ENCODE measurements at regions not wholly inside any gene's neighbourhood (a gene's known extent, or its start where the extent isn't known, plus 50 kb on each side); places are given as distances from the start of the nearest gene placed in this dataset.

GRCh38 chr13:106232681-106233080 lies 302.8 kb downstream of the EFNB2 start:
- no peak for DNase-seq

DNA sequence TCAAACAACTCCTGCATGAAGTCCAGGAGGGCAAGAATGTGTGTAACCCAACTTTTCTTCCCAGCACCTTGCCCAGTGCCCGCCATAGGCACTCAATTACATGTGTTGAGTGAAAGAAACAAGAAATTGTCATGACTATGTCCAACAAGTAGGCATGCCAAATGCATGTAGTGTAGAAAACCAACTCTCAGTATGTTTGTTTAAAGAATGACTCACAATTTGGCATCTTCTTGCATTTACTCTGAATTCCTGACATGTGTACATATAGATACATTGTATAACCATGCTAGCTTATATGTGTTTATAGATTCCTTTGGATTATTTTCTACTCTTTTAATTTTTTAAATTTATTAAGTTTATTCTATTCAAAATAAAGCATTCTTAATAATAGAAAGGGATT lies 305.0 kb downstream of the EFNB2 start:
- DNase-seq: no peak

- DNase-seq: no peak
These were observed 310.3 kb downstream of the EFNB2 start for GRCh38 chr13:106225126-106225525.

- no peak for DNase-seq
These were observed 315.3 kb downstream of the EFNB2 start for GRCh38 chr13:106220211-106220610.

DNA sequence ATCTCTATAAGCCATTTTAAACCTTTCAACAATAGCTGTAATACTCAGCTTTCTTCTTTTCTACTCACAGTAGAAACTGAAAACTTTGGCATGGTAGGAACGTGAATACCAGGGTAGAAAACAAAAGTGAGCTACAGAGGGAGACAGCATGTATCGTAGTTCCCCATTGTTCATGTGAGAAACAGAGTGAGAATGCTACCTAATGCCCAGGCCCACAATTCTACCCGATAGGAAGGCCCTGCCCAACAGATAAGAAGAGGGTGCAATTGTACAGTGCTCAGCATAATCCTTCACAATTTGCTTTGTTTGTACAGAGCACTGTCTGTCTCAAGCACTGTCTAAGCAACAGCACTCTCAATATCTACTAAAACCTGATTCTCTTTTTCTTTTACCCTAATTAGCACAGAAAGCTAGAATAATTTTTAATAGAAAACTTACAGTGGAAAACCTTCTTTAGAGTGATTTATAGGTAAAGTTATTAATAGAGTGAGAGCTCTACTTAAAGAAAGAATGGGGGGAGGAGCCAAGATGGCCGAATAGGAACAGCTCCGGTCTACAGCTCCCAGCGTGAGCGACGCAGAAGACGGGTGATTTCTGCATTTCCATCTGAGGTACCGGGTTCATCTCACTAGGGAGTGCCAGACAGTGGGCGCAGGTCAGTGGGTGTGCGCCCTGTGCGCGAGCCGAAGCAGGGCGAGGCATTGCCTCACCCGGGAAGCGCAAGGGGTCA lies 322.3 kb downstream of the EFNB2 start:
- no peak for DNase-seq

DNA sequence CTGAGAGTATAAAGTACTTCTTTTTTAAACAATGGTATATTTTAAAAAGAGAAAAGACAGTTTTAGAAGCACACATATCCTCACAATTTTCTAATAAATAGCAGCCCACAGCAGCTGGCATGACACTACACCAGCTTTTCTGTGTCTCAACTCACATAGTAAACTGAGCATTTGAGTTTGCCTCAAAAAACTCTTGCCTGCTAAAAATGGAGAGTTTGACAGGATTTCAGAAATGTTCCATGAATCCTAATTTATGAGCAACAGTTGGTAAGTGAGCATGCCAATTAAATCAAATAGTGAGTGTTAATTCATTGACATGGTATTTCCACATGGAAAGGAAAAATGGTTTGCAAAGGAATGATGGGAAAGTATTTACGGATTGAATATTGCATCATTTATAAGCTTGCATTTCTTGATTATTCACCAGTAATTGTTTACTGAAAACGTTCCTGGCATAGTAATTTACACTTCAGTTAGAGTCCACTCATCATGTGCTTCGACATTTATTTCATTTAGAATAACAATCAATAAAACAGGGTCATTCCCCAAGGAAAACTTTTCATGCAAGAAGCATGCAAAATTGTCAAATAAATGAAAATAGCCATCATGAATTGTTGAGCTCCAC lies 323.0 kb downstream of the EFNB2 start:
- no peak for DNase-seq

DNA sequence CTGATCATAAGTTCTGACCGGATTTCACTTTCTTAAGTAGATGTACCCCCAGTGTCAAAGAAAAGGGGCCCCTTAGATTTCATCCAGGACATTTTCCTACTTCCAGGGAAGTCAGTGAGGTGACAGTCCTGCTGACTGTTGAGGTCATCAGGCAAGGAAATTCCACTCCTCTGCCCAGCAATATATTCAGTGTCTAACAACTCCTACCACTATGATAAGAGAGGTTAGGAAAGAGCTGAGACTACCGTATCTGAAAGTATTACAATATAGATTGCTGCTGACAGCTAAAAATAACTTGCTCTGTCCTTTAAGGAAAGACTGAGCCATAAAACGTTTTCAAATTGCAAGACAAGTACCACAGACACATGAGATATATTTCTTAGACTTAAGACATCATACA lies 325.1 kb downstream of the EFNB2 start:
- no peak for DNase-seq

- DNase-seq: no peak
These were observed 329.6 kb downstream of the EFNB2 start for GRCh38 chr13:106205871-106206270.

DNA sequence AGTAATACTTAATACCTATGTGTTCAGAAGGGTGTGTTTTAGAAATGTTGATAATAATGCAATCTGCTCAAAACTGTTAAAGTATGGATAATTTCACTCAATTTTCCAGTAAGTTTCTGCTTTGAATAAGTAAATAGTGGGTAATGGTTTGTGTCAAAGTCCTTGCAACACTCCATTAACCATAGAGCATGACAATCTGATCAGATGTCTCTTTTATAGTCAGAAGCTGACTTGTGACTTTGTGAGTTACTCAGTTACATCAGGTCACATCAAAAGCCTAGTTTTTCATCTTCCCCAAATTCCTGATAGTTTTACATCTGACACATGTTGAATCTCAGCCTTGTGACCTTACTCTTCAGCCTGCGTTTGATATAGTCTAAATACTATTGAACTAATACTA lies 338.0 kb downstream of the EFNB2 start:
- no peak for DNase-seq

- no peak for DNase-seq
These were observed 347.9 kb downstream of the EFNB2 start for GRCh38 chr13:106187501-106188095.

DNA sequence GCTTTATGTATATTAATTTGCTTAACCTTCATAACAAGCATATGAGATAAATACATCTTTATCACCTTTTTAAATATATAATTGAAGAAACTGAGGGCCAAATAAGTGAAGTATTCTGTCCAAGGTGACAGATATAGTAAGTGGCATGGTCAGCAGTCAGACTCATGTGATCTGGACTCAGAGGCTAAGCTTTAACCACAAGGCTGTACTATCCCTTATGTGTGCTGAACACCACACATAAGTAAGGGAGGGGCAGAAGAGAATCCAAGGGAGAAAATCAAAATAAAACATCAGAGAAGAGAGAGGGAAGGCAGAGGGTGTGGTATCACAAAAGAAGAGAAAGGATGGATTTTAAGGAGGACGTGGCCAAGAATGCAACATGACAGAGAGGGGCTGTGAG lies 348.4 kb downstream of the EFNB2 start:
- no peak for DNase-seq

GRCh38 chr13:106186366-106187030 lies 349.0 kb downstream of the EFNB2 start:
- DNase-seq: no peak

GRCh38 chr13:106184790-106185189 lies 350.7 kb downstream of the EFNB2 start:
- no peak for DNase-seq

DNA sequence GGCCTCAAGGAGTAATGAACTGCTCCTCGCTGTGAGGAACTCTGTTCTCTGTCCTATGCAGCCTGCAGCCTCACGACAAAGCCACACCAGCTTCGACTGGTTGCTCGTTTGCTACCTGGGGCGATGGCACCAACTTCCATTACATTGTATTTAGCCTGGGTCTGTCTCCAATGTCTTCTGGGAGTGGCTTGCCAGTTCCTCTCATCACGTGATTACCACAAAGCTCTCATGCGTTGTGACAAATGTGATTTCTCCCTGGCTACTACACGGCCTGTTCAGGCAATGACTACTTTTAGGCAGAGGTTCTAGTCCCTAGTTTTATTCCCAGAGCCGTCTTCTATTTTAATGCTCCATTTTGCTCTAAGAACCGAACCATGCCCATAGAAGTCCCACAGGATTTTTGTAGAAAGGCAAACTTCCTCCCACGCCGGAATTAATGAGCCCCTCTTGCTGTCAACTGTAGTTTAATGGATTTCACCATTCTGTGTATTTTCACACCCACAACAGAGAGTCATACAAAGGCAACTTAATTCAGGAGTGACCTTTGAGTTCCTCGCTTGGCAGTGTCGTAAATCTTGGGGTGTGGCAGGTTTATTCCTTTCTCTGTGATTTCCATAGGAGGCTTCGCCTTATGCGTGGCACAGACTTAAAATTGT lies 351.9 kb downstream of the EFNB2 start:
- peak; percentile 3 for DNase-seq

DNA sequence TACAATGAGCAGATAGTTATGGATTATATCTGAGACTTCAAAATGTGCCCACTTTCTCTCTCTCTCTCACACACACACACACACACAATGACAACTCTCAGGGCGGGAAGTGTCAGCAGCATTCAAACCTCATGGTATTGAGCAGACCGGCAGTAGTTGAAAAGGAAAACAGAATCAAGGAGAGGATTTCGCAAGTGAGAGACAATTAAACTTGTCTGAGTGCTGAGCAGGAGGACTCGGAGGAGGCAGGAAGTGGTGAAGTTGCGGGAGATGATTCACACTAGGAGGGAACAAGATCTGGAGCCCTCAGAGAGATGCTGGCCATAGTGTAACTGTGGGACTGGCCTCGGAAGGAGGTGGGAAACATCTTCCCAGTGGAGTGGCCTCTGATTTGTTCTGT lies 353.1 kb downstream of the EFNB2 start:
- no peak for DNase-seq

- no peak for DNase-seq
These were observed 356.6 kb downstream of the EFNB2 start for GRCh38 chr13:106178816-106179215.

GRCh38 chr13:106177146-106177545 lies 358.3 kb downstream of the EFNB2 start:
- no peak for DNase-seq

DNA sequence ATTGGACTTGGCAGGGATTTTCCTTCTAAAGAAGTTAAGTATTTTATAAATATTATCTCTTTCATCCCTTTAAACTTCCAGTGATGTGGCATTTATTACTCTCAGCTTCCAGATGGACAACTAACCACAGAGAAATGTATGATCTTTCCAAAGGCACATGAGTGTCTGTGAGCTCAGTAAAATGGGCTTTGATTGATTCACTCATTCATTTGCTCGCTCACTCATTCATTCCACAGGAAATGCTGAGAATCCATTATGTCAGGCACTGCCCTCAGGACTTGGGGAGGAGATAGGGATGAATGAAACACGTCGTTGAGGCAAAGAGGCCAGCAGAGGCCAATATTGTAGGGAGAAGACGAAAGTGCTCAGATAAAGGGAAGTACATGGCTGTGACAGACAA lies 359.3 kb downstream of the EFNB2 start:
- no peak for DNase-seq

GRCh38 chr13:106173891-106174610 lies 361.4 kb downstream of the EFNB2 start:
- DNase-seq: no peak

GRCh38 chr13:106173346-106173745 lies 362.1 kb downstream of the EFNB2 start:
- no peak for DNase-seq

DNA sequence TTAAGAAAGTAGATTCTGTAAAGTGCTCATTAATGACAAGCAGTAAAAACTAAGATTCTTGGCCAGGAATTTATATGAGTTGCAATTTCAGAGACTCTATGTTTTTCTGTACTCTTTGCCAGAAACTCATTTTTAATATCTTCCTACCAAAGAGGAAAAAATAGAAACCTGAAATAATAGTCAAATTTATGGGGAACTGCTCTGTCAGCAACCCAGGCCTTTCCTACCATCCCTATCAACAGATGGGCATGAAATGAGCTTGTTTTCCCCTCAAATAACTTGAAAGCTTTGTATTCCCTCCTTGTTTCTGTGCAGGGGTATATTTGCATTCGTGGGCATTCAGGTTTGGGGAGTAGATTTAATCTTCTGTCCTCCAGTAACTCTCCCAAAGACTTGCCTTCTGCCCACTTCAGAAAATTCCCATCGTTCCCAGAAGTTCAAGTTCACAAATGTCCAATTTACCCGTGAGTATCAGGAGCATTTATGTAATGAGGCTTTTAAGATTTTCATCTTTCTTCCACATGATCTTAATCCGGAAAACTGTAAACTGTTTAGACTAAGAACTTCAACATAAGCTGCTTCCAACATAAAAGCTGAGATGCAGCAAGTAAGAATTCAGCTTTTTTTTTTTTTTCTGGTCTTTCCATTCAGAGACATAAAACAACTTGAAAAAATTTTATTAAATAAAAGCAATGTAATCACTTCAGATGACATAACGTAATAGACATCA lies 363.1 kb downstream of the EFNB2 start:
- no peak for DNase-seq

DNA sequence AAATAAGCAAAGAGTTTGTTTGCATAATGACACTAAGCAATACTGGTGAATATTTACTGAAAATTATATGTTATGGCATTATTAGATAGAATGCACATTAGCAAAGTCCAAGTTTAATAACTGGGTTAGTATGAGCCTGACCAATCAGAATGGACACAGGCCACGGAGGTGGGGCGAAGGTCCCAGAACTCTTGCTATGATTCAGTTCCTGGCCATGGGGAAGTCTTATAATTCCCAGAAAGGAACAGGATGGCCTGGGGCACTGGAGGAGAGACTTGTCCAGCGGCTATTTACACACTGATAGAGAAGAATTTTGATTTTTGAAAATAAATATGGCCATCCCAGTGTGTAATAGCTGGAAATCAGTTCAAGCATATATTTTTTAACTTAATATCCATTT lies 372.0 kb downstream of the EFNB2 start:
- no peak for DNase-seq

All from DMS153 (cell line).